ENCODE measurements at regions not wholly inside any gene's neighbourhood (a gene's known extent, or its start where the extent isn't known, plus 50 kb on each side); places are given as distances from the start of the nearest gene placed in this dataset.

DNA sequence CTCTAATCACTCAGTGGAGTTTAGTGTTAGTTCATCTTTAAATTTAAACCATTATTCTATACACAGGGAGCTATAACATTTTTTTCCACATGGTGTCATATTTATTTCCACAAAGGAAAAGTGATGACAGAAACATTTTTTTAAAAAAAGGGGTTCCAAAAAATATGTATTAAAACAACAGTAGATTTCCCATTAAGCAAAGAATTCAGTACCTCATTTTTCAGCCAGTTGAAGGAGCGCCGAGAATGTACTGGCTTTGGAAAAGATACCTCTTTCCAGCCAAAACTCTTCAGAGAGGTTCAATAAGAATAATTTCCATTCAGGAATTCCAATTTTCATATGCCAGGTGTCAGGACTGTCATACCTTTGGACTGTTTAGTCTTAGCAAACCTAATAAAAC, 250.5 kb upstream of the MEOX2 start:
- H3K9me3 ChIP-seq (ENCODE audit: severe bottlenecking): no peaks in the 10 kb centered on the region
- no peaks in the 10 kb centered on the region for H3K36me3 ChIP-seq
- TF ChIP-seq CTCF (IDR thresholded peaks at IDR 0.05; ENCODE audit: low read depth, low read length): no peak
- no peak overlapping the region for H3K4me3 ChIP-seq (ENCODE audit: low read depth, low read length)
- H3K27ac ChIP-seq: no peak overlapping the region
- DNase-seq: no peak
- H3K27me3 ChIP-seq (ENCODE audit: insufficient read depth, low read depth, severe bottlenecking): no peaks in the 10 kb centered on the region

DNA sequence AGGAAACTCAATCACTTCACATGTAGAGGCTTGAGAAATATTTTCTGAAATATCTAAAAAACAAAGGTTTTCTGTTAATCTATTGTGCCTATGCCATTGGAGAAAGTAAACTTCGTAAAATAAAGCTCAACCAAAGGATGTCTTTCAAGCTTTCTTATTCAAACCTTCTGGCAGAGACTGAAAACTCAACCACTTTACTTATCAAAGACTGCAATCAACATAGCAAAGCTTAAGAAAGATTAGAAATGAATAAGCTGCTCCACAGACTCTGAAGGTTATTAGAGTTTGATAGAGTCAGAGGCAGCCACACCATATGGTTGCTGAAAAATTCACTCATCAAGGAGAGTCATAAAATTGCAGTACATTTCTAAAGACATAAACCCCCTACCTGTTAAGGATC, 245.8 kb upstream of the MEOX2 start:
- peak; percentile 27 for DNase-seq
- H3K9me3 ChIP-seq (ENCODE audit: severe bottlenecking): peaks cover 7% of the 10 kb centered on the region
- no peak overlapping the region for H3K4me3 ChIP-seq (ENCODE audit: low read depth, low read length)
- no peak for TF ChIP-seq CTCF (IDR thresholded peaks at IDR 0.05; ENCODE audit: low read depth, low read length)
- H3K27ac ChIP-seq: peak overlapping the region; percentile 21; the same call in 1 of the 2 replicates
- H3K27me3 ChIP-seq (ENCODE audit: insufficient read depth, low read depth, severe bottlenecking): no peaks in the 10 kb centered on the region
- no peaks in the 10 kb centered on the region for H3K36me3 ChIP-seq

DNA sequence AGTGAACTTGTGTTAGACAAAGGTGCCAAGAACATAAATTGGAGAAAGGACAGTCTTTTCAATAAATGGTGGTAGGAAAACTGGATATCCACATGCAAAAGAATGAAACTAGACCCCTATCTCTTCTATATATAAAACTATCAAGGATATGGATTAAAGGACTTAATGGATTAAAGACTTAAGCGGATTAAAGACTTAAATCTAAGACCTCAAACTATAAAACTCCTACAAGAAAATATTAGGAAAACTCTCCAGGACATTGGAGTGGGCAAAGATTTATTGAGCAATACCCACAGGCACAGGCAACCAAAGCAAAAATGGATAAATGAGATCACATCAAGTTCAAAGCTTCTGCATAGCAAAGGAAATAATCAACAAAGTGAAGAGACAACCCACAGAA, 242.9 kb upstream of the MEOX2 start:
- no peak overlapping the region for H3K27ac ChIP-seq
- no peak for DNase-seq
- no peak for TF ChIP-seq CTCF (IDR thresholded peaks at IDR 0.05; ENCODE audit: low read depth, low read length)
- H3K36me3 ChIP-seq: no peaks in the 10 kb centered on the region
- peaks cover 7% of the 10 kb centered on the region for H3K9me3 ChIP-seq (ENCODE audit: severe bottlenecking)
- no peak overlapping the region for H3K4me3 ChIP-seq (ENCODE audit: low read depth, low read length)
- no peaks in the 10 kb centered on the region for H3K27me3 ChIP-seq (ENCODE audit: insufficient read depth, low read depth, severe bottlenecking)

DNA sequence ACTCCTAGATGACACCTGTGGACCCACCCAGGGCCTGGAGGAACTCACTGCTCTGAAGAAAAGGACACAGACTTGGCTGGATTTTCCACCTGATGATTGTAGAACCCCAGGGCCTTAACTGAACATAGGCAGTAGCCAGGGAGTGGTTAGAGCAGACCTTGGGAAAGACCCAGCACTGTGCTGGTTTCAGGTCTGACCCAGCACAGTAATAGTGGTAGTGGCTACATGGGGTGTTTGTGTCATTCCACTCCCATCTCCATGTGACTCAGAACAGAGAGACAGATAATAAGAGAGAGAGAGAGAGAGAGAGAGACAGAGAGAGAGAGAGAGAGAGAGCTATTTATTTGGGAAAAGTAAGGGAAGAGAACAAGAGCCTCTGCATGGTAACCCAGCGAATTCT, 239.1 kb upstream of the MEOX2 start:
- no peak overlapping the region for H3K4me3 ChIP-seq (ENCODE audit: low read depth, low read length)
- H3K9me3 ChIP-seq (ENCODE audit: severe bottlenecking): peaks cover 7% of the 10 kb centered on the region
- H3K27ac ChIP-seq: no peak overlapping the region
- TF ChIP-seq CTCF (IDR thresholded peaks at IDR 0.05; ENCODE audit: low read depth, low read length): no peak
- no peak for DNase-seq
- no peaks in the 10 kb centered on the region for H3K36me3 ChIP-seq
- H3K27me3 ChIP-seq (ENCODE audit: insufficient read depth, low read depth, severe bottlenecking): no peaks in the 10 kb centered on the region

GRCh38 chr7:15924910-15925309, 238.4 kb upstream of the MEOX2 start:
- no peak for TF ChIP-seq CTCF (IDR thresholded peaks at IDR 0.05; ENCODE audit: low read depth, low read length)
- peaks cover 7% of the 10 kb centered on the region for H3K9me3 ChIP-seq (ENCODE audit: severe bottlenecking)
- H3K27me3 ChIP-seq (ENCODE audit: insufficient read depth, low read depth, severe bottlenecking): no peaks in the 10 kb centered on the region
- DNase-seq: no peak
- H3K36me3 ChIP-seq: no peaks in the 10 kb centered on the region
- no peak overlapping the region for H3K4me3 ChIP-seq (ENCODE audit: low read depth, low read length)
- H3K27ac ChIP-seq: no peak overlapping the region

- H3K4me3 ChIP-seq (ENCODE audit: low read depth, low read length): no peak overlapping the region
- no peaks in the 10 kb centered on the region for H3K9me3 ChIP-seq (ENCODE audit: severe bottlenecking)
- no peaks in the 10 kb centered on the region for H3K27me3 ChIP-seq (ENCODE audit: insufficient read depth, low read depth, severe bottlenecking)
- no peak for TF ChIP-seq CTCF (IDR thresholded peaks at IDR 0.05; ENCODE audit: low read depth, low read length)
- no peak for DNase-seq
- no peaks in the 10 kb centered on the region for H3K36me3 ChIP-seq
- H3K27ac ChIP-seq: no peak overlapping the region
Measured at GRCh38 chr7:15922002-15922401, 235.5 kb upstream of the MEOX2 start.

Measured in WERI-Rb-1 (cell line).